Neural progenitor cell (in vitro differentiated cells): ENCODE measurements at regions not wholly inside any gene's neighbourhood (a gene's known extent, or its start where the extent isn't known, plus 50 kb on each side); places are given as distances from the start of the nearest gene placed in this dataset.

ENCODE experiments used
- DNase-seq: peaks from one replicate; pipeline ENCODE4 v3.0.0-alpha.2; 2016; ENCODE audit warnings: low spot score
- H2AFZ ChIP-seq: fragments of 200-600 bp; sonication (generic); replicated peaks from 2 replicates; pipeline ENCODE4 v1.6.1; 2016; ENCODE audit warnings: antibody characterized with exemption
- H3F3A ChIP-seq: fragments of 200-600 bp; sonication (generic); 2 replicates; pipeline ENCODE4 v1.6.1; 2016; ENCODE audit warnings: antibody characterized with exemption, low read depth
- H3K27ac ChIP-seq: fragments of 200-600 bp; sonication (generic); 2 replicates; pipeline ENCODE4 v1.5.1; 2016; ENCODE audit warnings: mild to moderate bottlenecking
- H3K27me3 ChIP-seq: fragments of 200-600 bp; sonication (generic); 2 replicates; pipeline ENCODE4 v1.6.1; 2016; ENCODE audit warnings: mild to moderate bottlenecking, moderate library complexity
- H3K36me3 ChIP-seq: fragments of 200-600 bp; sonication (generic); 2 replicates; pipeline ENCODE4 v1.5.1; 2016
- H3K4me1 ChIP-seq: fragments of 200-600 bp; sonication (generic); 2 replicates; pipeline ENCODE4 v1.6.1; 2016; ENCODE audit warnings: mixed run types
- H3K4me2 ChIP-seq: fragments of 200-600 bp; sonication (generic); 2 replicates; pipeline ENCODE4 v1.6.1; 2016
- H3K4me3 ChIP-seq: fragments of 200-600 bp; sonication (generic); 2 replicates; pipeline ENCODE4 v1.5.1; 2016
- H3K79me2 ChIP-seq: fragments of 200-600 bp; sonication (generic); 2 replicates; pipeline ENCODE4 v1.6.1; 2016; ENCODE audit warnings: low read depth
- H3K9ac ChIP-seq: fragments of 200-600 bp; sonication (generic); 2 replicates; pipeline ENCODE4 v1.6.1; 2016
- H3K9me3 ChIP-seq: fragments of 200-600 bp; sonication (generic); 2 replicates; pipeline ENCODE4 v1.5.1; 2016; ENCODE audit warnings: low read depth
- H4K20me1 ChIP-seq: fragments of 200-600 bp; sonication (generic); 2 replicates; pipeline ENCODE4 v1.6.1; 2016; ENCODE audit warnings: low read depth
- H3K27ac Mint-ChIP-seq: 3 replicates; pipeline ENCODE4 v1.8.0; 2021; ENCODE audit warnings: mixed read lengths
- H3K27me3 Mint-ChIP-seq: 2 replicates; pipeline ENCODE4 v1.8.0; 2022; ENCODE audit warnings: low read depth, mild to moderate bottlenecking, inconsistent platforms, moderate library complexity, mixed read lengths; ENCODE audit not compliant: insufficient read depth
- H3K36me3 Mint-ChIP-seq: 3 replicates; pipeline ENCODE4 v1.8.0; 2021; ENCODE audit warnings: mixed read lengths
- H3K4me1 Mint-ChIP-seq: 3 replicates; pipeline ENCODE4 v1.8.0; 2021; ENCODE audit warnings: mixed read lengths
- H3K4me3 Mint-ChIP-seq: 3 replicates; pipeline ENCODE4 v1.8.0; 2021; ENCODE audit warnings: mild to moderate bottlenecking, moderate library complexity, mixed read lengths
- H3K9me3 Mint-ChIP-seq: 3 replicates; pipeline ENCODE4 v1.8.0; 2020; ENCODE audit warnings: mixed read lengths
- EZH2 ChIP-seq: fragments of 200-600 bp; sonication (generic); IDR thresholded peaks from 2 replicates; pipeline ENCODE4 v1.6.1; 2017; ENCODE audit warnings: antibody characterized with exemption, mild to moderate bottlenecking, moderate library complexity
- EZH2phosphoT487 ChIP-seq: fragments of 200-600 bp; sonication (generic); IDR thresholded peaks from 2 replicates; pipeline ENCODE4 v1.6.1; 2017; ENCODE audit warnings: antibody characterized with exemption
- TF ChIP-seq, protein P1 (sequence below): fragments of 200-600 bp; sonication (generic); IDR thresholded peaks from 2 replicates; pipeline ENCODE4 v1.5.1; 2017; ENCODE audit warnings: antibody characterized with exemption, mild to moderate bottlenecking

DNA sequence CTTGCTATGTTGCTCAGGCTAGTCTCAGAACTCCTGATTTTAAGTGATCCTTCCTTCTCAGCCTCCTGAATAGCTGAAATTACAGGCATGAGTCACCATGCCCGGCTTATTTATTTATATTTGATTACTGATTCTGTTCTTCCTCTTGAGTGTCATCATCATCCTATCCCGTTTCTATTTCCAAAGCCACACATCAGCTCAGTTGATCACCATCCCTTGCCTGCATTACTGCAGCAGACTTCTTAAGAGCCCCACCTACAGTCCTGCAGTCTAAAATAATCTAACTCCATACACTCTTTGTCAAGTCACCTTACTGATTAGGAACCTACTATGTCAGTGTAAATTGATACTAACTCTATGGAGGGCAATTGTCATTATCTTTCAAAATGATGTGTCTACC lies 138.9 kb upstream of the RAI14 start:
- no peaks in the 10 kb centered on the region for H3K79me2 ChIP-seq
- no peaks in the 10 kb centered on the region for H3K27me3 ChIP-seq
- Mint-ChIP-seq H3K27me3 (peaks cover 5% of the 10 kb centered on the region), H3K36me3 (no peaks in the 10 kb centered on the region), H3K4me1 (no peaks in the 10 kb centered on the region), H3K9me3 (no peaks in the 10 kb centered on the region), H3K4me3 (no peak overlapping the region), H3K27ac (no peak overlapping the region)
- no peaks in the 10 kb centered on the region for H3K36me3 ChIP-seq
- H4K20me1 ChIP-seq: no peaks in the 10 kb centered on the region
- no peak for TF ChIP-seq EZH2phosphoT487
- TF ChIP-seq, protein P1, sequence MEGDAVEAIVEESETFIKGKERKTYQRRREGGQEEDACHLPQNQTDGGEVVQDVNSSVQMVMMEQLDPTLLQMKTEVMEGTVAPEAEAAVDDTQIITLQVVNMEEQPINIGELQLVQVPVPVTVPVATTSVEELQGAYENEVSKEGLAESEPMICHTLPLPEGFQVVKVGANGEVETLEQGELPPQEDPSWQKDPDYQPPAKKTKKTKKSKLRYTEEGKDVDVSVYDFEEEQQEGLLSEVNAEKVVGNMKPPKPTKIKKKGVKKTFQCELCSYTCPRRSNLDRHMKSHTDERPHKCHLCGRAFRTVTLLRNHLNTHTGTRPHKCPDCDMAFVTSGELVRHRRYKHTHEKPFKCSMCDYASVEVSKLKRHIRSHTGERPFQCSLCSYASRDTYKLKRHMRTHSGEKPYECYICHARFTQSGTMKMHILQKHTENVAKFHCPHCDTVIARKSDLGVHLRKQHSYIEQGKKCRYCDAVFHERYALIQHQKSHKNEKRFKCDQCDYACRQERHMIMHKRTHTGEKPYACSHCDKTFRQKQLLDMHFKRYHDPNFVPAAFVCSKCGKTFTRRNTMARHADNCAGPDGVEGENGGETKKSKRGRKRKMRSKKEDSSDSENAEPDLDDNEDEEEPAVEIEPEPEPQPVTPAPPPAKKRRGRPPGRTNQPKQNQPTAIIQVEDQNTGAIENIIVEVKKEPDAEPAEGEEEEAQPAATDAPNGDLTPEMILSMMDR: no peak
- TF ChIP-seq EZH2: no peak
- no peak overlapping the region for H2AFZ ChIP-seq
- DNase-seq: no peak
- H3K9ac ChIP-seq: no peak overlapping the region
- no peak overlapping the region for H3K27ac ChIP-seq
- H3K4me2 ChIP-seq: no peak overlapping the region
- no peaks in the 10 kb centered on the region for H3K4me1 ChIP-seq
- H3K4me3 ChIP-seq: no peak overlapping the region
- no peaks in the 10 kb centered on the region for H3K9me3 ChIP-seq
- H3F3A ChIP-seq: no peaks in the 10 kb centered on the region

DNA sequence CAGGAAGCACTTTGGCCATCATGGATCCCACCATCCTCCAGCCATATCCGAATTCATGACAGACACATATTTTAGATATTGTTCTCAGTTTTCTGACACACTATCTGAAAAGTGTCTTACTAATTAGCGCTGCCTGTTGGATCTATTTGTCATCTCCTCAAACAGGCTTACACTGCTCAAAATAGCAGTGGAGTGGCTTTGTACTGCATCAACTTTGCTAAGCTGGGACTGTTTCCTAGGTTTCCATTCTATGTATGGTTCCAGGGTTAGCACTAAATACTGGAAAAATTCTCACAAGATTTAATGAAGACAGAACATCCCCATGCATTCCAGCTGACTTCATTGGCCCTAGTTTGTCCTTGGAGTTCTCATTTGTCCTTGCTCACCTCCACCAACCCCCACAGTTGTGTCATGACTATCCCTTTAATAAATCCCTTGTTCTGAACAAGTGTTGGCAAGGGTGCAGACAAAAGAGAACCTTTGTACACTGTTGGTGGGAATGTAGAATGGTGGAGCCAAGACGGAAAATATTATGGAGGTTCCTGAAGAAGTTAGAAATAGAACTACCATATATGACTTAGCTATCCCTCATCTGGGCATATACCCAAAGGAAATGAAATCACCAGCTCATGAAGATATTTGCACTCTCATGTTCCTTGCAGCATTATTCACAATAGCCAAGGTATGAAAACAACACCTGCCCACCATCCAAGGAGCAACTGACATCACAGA lies 136.5 kb upstream of the RAI14 start:
- Histone ChIP-seq H3K4me3 (no peak overlapping the region), H3K9me3 (no peaks in the 10 kb centered on the region), H4K20me1 (no peaks in the 10 kb centered on the region), H3K27me3 (no peaks in the 10 kb centered on the region), H3K4me2 (no peak overlapping the region), H3K4me1 (no peaks in the 10 kb centered on the region), H3K27ac (no peak overlapping the region), H2AFZ (no peak overlapping the region), H3F3A (no peaks in the 10 kb centered on the region), H3K79me2 (no peaks in the 10 kb centered on the region), H3K9ac (no peak overlapping the region), H3K36me3 (no peaks in the 10 kb centered on the region)
- H3K27ac Mint-ChIP-seq: no peak overlapping the region
- H3K4me3 Mint-ChIP-seq: no peak overlapping the region
- no peaks in the 10 kb centered on the region for H3K9me3 Mint-ChIP-seq
- TF ChIP-seq, protein P1: no peak
- TF ChIP-seq EZH2 (no peak), EZH2phosphoT487 (no peak)
- peaks cover 7% of the 10 kb centered on the region for H3K27me3 Mint-ChIP-seq
- H3K36me3 Mint-ChIP-seq: no peaks in the 10 kb centered on the region
- peaks cover 4% of the 10 kb centered on the region for H3K4me1 Mint-ChIP-seq
- no peak for DNase-seq

GRCh38 chr5:34521628-34522290 lies 134.4 kb upstream of the RAI14 start:
- Histone ChIP-seq H3K4me3 (no peak overlapping the region), H3K36me3 (no peaks in the 10 kb centered on the region), H3K4me2 (no peak overlapping the region), H4K20me1 (no peaks in the 10 kb centered on the region), H3K9ac (no peak overlapping the region), H3K4me1 (no peaks in the 10 kb centered on the region), H3F3A (no peaks in the 10 kb centered on the region), H3K79me2 (no peaks in the 10 kb centered on the region), H3K27ac (no peak overlapping the region), H3K9me3 (no peaks in the 10 kb centered on the region), H2AFZ (peak overlapping the region; percentile 26), H3K27me3 (no peaks in the 10 kb centered on the region)
- Mint-ChIP-seq H3K4me3 (no peak overlapping the region), H3K4me1 (peaks cover 4% of the 10 kb centered on the region), H3K27ac (no peak overlapping the region), H3K36me3 (no peaks in the 10 kb centered on the region), H3K9me3 (no peaks in the 10 kb centered on the region), H3K27me3 (peaks cover 4% of the 10 kb centered on the region)
- TF ChIP-seq EZH2: no peak
- no peak for TF ChIP-seq EZH2phosphoT487
- TF ChIP-seq, protein P1: no peak
- no peak for DNase-seq
